Testis (tissue), 2 donors: ENCODE measurements at regions not wholly inside any gene's neighbourhood (a gene's known extent, or its start where the extent isn't known, plus 50 kb on each side); places are given as distances from the start of the nearest gene placed in this dataset.

Experiments
- DNase-seq: peaks from one replicate; pipeline ENCODE4 v3.0.0-alpha.2; 2019
- H3K27ac ChIP-seq, 2 donors: fragments of 200-600 bp; sonication (generic); one replicate each; pipeline ENCODE4 v1.5.1; 2019
- H3K27me3 ChIP-seq: fragments of 200-600 bp; sonication (generic); one replicate; pipeline ENCODE4 v1.5.1; 2019
- H3K36me3 ChIP-seq: fragments of 200-600 bp; sonication (generic); one replicate; pipeline ENCODE4 v1.5.1; 2017; ENCODE audit warnings: low read depth; ENCODE audit errors: missing control alignments
- H3K4me1 ChIP-seq: fragments of 200-600 bp; sonication (generic); one replicate; pipeline ENCODE4 v1.5.1; 2019
- H3K4me3 ChIP-seq, 2 donors: fragments of 200-600 bp; sonication (generic); one replicate each; pipeline ENCODE4 v1.5.1; 2017 to 2019
- H3K9me3 ChIP-seq: fragments of 200-600 bp; sonication (generic); one replicate; pipeline ENCODE4 v1.5.1; 2017
- CTCF ChIP-seq, 3 experiments: fragments of 450-650 bp in 2 of 3; fragments of 200-600 bp in 1 of 3; sonication (generic) in 1 of 3; IDR thresholded peaks; one replicate each; pipeline ENCODE4 v1.5.1; 2016 to 2019; ENCODE audit warnings: antibody characterized with exemption in 3 of 3, mild to moderate bottlenecking in 2 of 3, moderate library complexity in 1 of 3
- POLR2A ChIP-seq: fragments of 450-650 bp; IDR thresholded peaks from one replicate; pipeline ENCODE4 v1.6.1; 2017; ENCODE audit warnings: antibody characterized with exemption, mild to moderate bottlenecking, moderate library complexity
- WGBS, 2 donors: methylation state at CpG; one replicate each; pipeline ENCODE4 v1.1.5; 2018; 5-methylcytosine and 5-hydroxymethylcytosine counted together
- intact Hi-C: fragments of 100-400 bp; cut with DNase I; formaldehyde crosslinking; loops from one replicate; pipeline ENCODE4 v1.15.1; 2023; ENCODE audit warnings: low total_unique reads

GRCh38 chr3:27971600-27971999 is 249.5 kb upstream of the EOMES start:
- WGBS, 2 donors: 65 to 70% methylated on average over 5 of the region's 5 CpGs
- Histone ChIP-seq H3K27me3 (no peaks in the 10 kb centered on the region), H3K4me3 (no peak overlapping the region), H3K27ac (no peak overlapping the region), H3K36me3 (no peaks in the 10 kb centered on the region), H3K9me3 (no peaks in the 10 kb centered on the region), H3K4me1 (no peaks in the 10 kb centered on the region)
- intact Hi-C loops: no loop called here
- no peak for DNase-seq
- TF ChIP-seq CTCF (IDR thresholded peaks at IDR 0.05) (no peak), POLR2A (no peak)

GRCh38 chr3:27976933-27977332 is 254.8 kb upstream of the EOMES start:
- TF ChIP-seq CTCF (IDR thresholded peaks at IDR 0.05) (no peak), POLR2A (no peak)
- DNase-seq: no peak
- no peaks in the 10 kb centered on the region for H3K4me1 ChIP-seq
- no peak overlapping the region for H3K4me3 ChIP-seq
- intact Hi-C loops: no loop called here
- no peaks in the 10 kb centered on the region for H3K9me3 ChIP-seq
- 73 to 75% methylated on average over 2 of the region's 2 CpGs for WGBS, 2 donors
- H3K36me3 ChIP-seq: no peaks in the 10 kb centered on the region
- no peaks in the 10 kb centered on the region for H3K27me3 ChIP-seq
- H3K27ac ChIP-seq: no peak overlapping the region

GRCh38 chr3:27978440-27978839 is 256.3 kb upstream of the EOMES start:
- 77 to 80% methylated on average over 3 of the region's 3 CpGs for WGBS, 2 donors
- Histone ChIP-seq H3K36me3 (no peaks in the 10 kb centered on the region), H3K27ac (no peak overlapping the region), H3K4me1 (no peaks in the 10 kb centered on the region), H3K9me3 (no peaks in the 10 kb centered on the region), H3K4me3 (no peak overlapping the region), H3K27me3 (no peaks in the 10 kb centered on the region)
- no peak for DNase-seq
- intact Hi-C loops: no loop called here
- TF ChIP-seq CTCF (IDR thresholded peaks at IDR 0.05): no peak
- no peak for TF ChIP-seq POLR2A

GRCh38 chr3:27985369-27986035 is 255.9 kb upstream of the CMC1 start:
- no peak overlapping the region for H3K27ac ChIP-seq
- H3K9me3 ChIP-seq: no peaks in the 10 kb centered on the region
- no peak overlapping the region for H3K4me3 ChIP-seq
- no peaks in the 10 kb centered on the region for H3K36me3 ChIP-seq
- no peaks in the 10 kb centered on the region for H3K27me3 ChIP-seq
- H3K4me1 ChIP-seq: no peaks in the 10 kb centered on the region
- no peak for DNase-seq
- TF ChIP-seq POLR2A (no peak), CTCF (IDR thresholded peaks at IDR 0.05) (no peak)
- 90% methylated on average over 4 of the region's 4 CpGs for WGBS, 2 donors
- intact Hi-C loops: no loop called here

- H3K4me3 ChIP-seq: no peak overlapping the region
- no peaks in the 10 kb centered on the region for H3K4me1 ChIP-seq
- H3K27me3 ChIP-seq: no peaks in the 10 kb centered on the region
- 86 to 89% methylated on average over 6 of the region's 6 CpGs for WGBS, 2 donors
- intact Hi-C loops: no loop called here
- no peak for DNase-seq
- no peak overlapping the region for H3K27ac ChIP-seq
- no peaks in the 10 kb centered on the region for H3K9me3 ChIP-seq
- TF ChIP-seq POLR2A (no peak), CTCF (IDR thresholded peaks at IDR 0.05) (no peak)
- no peaks in the 10 kb centered on the region for H3K36me3 ChIP-seq
These were observed 255.1 kb upstream of the CMC1 start for GRCh38 chr3:27986234-27986879.
